ENCODE measurements at regions not wholly inside any gene's neighbourhood (a gene's known extent, or its start where the extent isn't known, plus 50 kb on each side); places are given as distances from the start of the nearest gene placed in this dataset.

GRCh38 chr9:120104771-120105170 lies 475.2 kb downstream of the CDK5RAP2 start:
- peak; percentile 21 for DNase-seq

DNA sequence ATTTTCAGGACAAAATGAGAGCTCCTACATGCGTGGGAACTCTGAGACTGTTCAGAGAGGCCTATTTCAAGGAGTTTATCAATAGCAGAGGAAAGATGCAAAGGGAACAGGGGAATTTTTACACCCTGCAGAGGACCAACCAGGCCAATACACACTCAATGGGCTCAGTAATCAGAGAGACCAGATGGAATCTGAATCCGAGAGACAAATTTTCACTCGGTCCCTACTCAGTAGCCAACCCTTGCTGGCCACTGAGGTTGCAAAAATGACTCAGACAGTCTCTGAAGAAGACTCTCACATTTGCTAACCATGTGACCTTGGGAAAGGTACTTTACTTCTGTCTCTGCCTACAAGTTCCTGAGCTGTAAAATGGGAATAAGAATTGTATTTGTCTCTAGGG lies 479.4 kb downstream of the CDK5RAP2 start:
- DNase-seq = no peak

DNA sequence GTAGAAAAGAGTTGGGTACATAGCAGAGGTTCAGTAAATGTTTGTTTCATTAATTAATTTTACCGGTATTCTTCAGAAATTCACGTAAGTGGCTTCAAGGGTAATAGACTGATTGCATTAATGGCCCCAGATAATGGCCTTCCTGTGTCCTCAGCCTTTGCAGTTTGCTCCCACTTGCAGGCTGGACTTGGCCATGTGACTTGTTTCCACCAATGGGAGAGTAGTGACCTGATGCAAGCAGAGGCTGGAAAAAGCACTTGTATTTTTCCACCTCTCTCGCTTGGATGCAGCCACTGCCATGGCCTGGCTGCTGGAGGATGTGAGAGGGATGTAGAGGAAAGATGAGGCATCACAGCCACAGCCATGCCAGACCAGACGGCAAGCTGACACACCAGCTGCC lies 480.9 kb downstream of the CDK5RAP2 start:
- no peak for DNase-seq

GRCh38 chr9:120098584-120098983 lies 481.4 kb downstream of the CDK5RAP2 start:
- no peak for DNase-seq

- no peak for DNase-seq
Measured at GRCh38 chr9:120091206-120091605, 488.8 kb downstream of the CDK5RAP2 start.

DNA sequence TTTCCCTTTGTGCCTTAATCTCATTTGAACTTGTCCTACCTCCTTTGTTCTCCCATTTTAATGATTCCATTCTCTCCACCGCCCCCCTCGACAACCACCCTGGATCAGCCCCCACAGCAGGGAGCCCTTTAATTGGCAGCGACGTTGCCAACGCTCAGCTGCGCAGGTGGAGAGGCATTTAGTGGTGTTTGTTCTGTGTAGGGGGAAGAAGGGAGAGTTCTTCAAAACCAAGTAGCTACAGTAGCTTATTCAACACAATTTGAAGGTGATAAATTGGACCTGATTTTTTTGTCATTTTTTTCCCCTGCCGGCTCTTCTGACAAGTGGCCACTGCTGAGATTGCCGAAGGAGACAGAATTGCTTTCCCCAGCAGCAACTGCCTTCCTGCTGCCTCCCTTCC lies 499.1 kb downstream of the CDK5RAP2 start:
- DNase-seq = peak; percentile 82

DNA sequence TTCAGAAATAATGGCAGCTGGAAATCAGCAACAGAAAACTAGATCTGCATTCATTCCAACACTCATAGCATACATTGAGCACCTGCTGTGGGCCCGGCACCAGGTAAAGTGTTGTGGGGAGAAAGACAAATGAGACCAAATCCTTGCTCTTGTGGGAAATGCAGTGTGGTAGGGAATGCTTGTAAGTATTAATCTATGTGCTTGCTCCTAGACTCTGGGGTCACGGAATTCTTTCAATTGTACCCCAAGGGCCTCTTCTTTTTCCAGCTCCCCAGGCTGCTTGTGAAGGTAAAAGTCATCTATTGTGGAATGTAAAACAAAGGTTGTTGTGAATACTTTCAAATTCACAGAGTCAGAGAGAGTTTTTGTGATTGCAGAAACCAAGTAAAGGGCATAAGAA lies 501.9 kb downstream of the CDK5RAP2 start:
- DNase-seq = no peak

- DNase-seq = no peak
Measured at GRCh38 chr9:120071760-120072159, 508.2 kb downstream of the CDK5RAP2 start.

- no peak for DNase-seq
Measured at GRCh38 chr9:120066315-120066714, 513.7 kb downstream of the CDK5RAP2 start.

- no peak for DNase-seq
Measured at GRCh38 chr9:120065151-120065550, 514.8 kb downstream of the CDK5RAP2 start.

DNA sequence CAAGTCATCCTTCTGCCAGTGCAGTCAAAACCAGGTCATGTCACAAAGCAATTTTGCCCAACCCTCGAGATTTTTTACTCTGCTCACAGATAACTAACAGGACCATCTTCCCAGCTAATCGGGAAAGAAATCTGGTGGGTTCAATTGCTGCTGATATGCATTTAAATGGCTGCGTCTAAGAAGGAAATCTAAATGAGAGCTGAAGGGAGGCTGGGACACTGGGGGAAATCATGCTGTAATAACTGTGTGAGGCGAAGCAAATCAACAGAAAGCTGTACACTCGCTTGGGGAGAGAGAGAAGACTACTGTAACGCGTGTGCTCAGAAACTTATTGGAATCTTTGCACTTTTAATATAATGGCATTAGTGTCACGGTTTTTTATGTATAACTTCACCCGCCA lies 535.0 kb downstream of the CDK5RAP2 start:
- DNase-seq = no peak

GRCh38 chr9:120043448-120043847 lies 536.5 kb downstream of the CDK5RAP2 start:
- DNase-seq = peak; percentile 59

- DNase-seq = no peak
Measured at GRCh38 chr9:120040896-120041295, 539.1 kb downstream of the CDK5RAP2 start.

DNA sequence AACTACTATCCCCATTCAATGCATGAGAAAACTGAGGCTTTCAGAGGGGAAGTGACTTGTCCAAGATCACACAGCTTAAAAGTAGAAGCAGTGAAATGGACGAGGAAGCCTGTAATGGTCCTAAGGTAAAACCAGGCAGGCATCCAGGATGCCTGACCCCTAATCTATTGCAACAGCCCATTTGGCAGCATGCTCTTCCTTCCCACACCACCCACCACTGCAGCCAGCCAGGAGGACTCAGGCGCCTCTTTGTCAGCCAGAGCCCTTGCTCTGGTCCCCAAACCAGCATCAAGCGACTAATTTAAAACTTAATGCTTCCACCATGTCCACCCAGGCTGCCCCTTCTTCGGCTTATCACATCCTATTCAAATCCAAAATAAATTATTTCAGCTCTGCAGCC lies 541.6 kb downstream of the CDK5RAP2 start:
- no peak for DNase-seq

DNA sequence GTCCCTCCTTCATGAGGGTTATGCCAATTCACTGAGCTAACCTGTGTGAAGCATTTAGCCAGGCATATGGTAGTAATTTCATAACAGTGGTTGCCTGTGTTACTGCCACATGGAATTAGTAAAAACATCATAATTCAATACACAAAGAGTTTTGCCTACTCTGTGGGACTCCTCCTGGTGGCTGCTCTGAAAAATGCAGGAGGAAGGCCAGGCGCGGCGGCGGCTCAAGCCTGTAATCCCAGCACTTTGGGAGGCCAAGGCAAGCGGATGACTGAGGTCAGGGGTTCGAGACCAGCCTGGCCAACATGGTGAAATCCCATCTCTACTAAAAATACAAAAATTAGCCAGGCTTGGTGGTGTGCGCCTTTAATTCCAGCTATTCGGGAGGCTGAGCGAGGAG lies 547.3 kb downstream of the CDK5RAP2 start:
- no peak for DNase-seq

- DNase-seq = no peak
Measured at GRCh38 chr9:120030847-120031246, 549.1 kb downstream of the CDK5RAP2 start.

GRCh38 chr9:120018550-120018949 lies 561.4 kb downstream of the CDK5RAP2 start:
- no peak for DNase-seq

- DNase-seq = no peak
Measured at GRCh38 chr9:120018037-120018436, 561.9 kb downstream of the CDK5RAP2 start.

- no peak for DNase-seq
Measured at GRCh38 chr9:120016231-120016630, 563.7 kb downstream of the CDK5RAP2 start.

DNA sequence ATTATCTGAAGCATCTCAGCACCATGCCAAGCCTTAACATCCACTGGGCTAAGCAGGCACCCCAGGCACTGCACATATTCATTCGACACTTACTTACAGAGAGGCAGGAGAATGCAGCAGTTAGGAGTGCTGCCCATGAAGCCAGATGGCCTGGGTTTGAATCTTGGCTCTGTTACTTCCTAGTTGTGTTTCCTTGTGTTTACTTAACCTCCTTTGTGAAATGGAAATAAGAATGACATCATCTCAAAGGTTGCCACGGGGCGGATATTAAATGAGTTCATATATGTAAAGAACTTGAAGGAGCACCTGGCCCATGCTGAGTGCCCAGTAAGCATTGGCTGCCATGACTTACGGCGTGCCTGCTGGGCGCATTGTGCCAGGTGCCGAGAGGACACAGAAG lies 565.2 kb downstream of the CDK5RAP2 start:
- no peak for DNase-seq

- no peak for DNase-seq
Measured at GRCh38 chr9:120009856-120010255, 570.1 kb downstream of the CDK5RAP2 start.

GRCh38 chr9:120001536-120001935 lies 578.4 kb downstream of the CDK5RAP2 start:
- no peak for DNase-seq

DNA sequence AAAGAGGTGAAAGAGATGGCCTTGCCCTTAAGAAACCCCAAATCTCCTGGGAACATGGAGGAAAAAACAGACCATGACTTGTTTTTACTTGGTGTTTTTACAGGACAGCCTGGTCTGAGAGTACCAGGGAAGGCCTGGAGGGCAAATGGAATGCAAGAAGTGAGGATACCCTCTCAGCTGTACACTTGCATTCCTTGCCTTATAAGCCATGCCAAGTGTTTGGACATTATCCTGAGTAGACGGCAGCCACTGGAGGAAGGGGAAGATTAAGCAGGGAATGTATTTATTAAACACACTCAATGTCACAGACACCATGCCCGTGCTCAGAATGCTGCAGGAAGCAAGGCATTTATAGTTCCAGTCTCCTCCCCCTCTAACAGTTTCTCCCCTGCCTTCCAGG lies 581.4 kb downstream of the CDK5RAP2 start:
- no peak for DNase-seq

- no peak for DNase-seq
Measured at GRCh38 chr9:119991797-119992196, 588.2 kb downstream of the CDK5RAP2 start.

GRCh38 chr9:119986713-119987112 lies 593.3 kb downstream of the CDK5RAP2 start:
- DNase-seq = peak; percentile 35

DNA sequence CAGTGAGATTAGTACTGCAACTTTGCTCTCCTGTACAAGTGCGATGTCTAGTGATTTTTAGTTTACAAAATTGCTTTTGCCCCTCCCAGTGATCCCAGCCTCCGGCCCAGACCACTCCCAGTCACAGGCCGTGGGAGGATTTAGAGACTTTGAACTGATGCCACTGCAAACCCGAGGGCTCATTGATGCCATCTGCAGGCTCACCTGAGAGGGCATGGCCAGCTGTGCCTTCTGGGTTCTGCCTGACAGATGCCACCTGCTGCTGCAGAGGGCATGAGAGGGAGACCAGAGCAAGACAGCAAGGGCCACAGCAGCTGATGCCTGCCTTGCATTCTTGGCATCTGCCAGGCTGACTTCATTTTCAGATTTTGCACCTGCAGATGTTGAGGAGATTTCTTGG lies 593.8 kb downstream of the CDK5RAP2 start:
- DNase-seq = peak; percentile 68

All from DMS153 (cell line).